HG03442 (cell line): ENCODE measurements at regions not wholly inside any gene's neighbourhood (a gene's known extent, or its start where the extent isn't known, plus 50 kb on each side); places are given as distances from the start of the nearest gene placed in this dataset.
"Not testable (repeated sequence)": the region's sequence is repeated elsewhere in the genome, so short reads cannot be mapped to it uniquely, and the experiment has no call there.

Experiments
- ATAC-seq: cut with Tn5 transposase; IDR thresholded peaks from one replicate; pipeline ENCODE4 v1.9.1; 2021; ENCODE audit warnings: mild to moderate bottlenecking, moderate library complexity; ENCODE audit not compliant: unreplicated experiment

DNA sequence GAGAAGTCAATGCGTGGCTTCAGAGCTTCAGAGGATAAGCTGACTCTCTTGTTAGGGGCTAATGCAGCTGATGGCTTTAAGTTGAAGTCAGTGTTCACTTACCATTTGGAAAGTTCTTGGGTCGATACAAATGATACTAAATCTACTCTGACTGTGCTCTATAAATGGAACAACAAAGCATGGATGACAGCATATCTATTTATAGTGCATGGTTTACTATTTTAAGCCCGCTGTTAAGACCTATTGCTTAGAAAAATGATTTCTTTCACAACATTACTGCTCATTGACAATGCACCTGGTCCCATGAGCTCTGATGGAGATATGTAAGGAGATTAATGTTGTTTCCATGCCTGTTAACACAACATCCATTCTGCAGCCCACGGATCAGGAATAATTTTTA is 435.7 kb downstream of the MAT2B start:
- ATAC-seq = peak; percentile 34

DNA sequence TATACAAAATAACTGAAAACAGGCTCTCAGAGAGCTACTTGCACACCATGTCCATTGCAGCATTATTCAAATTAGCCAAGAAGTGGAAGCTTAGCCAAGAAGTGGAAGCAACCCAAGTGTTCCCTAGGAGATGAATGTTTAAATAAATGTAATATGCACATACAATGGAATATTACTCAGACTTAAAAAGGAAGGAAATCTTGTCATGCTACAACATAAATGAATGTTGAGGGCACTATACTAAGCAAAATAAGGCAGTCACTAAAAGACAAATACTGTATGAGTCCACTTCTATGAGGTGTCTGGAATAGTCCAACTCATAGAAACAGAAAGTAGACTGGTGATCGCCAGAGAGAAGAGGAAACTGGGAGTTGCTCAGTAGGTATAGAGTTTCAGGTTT is 438.1 kb downstream of the MAT2B start:
- peak; percentile 38 for ATAC-seq

DNA sequence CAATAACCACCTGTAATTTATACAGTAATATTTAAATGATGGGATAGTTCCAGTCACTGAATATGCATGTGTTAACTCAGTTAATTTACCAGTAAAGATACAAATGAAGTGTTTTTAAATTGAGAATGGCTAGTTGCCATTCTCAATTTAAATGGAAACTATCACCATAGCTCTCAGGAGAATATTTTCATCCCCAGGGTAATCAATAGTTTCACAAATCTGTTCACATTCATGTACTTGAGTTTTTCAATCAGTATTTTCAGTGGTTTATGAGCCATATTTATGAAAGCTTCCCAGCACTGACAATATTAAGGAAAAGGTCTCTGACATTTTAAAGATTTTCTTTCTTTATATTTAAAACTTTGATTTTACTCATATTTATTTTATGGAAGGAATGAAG is 439.3 kb downstream of the MAT2B start:
- ATAC-seq = no peak

DNA sequence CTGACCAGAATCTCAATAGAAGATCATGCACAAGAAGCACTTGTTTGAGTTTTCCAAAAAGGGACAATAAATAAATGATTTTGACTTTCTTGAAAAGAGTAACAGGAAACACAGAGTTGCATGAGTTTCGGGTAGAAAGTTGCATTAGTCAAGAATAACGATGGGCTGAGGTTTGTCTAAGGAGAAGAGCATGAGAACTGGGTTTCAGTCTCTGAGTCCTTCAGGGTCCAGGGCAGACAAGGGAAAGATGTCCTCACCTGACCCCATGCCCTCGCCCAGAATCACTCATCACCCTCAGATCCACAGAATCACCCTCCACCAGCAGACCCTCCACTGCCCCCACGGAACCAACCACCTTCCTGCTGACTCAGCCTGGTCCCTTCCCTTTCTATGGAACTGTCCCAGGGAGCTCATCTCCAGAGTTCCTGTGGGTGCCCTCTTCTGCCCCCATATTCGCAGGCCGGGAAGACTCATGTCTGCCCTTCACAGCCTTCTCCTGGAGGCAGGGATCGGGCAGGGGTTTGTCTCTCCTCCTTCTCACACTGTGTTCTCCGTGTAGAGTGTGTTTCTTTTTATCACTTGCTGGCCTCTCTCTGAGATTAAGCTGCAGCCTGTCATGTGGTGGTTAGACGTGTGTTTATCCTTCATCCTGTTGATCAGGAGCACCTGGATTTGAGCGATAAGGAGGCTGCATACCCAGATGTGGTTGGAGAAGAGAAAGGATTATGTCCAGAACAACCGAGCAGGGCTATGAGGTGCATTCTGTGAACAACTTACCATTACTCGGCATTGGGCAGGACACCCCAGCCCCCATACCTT is 442.6 kb downstream of the MAT2B start:
- no peak for ATAC-seq

DNA sequence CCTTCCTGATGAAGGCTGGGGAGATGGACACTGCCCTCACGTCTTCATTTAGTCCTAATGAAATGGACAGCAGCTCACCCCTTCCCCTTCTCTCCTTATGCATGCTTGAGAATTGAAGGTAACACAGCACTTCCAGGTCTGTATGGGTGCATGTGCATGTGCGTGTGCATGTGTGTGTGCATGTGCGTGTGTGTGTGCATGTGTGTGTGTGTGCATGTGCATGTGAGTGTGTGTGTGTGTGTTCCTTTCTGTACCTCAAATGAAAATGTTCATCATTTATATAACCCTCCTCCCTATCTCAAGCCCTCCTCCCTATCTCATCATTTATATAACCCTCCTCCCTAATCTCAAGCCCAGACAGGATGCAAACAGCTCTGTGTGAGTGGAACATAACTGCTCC is 444.8 kb downstream of the MAT2B start:
- no peak for ATAC-seq

DNA sequence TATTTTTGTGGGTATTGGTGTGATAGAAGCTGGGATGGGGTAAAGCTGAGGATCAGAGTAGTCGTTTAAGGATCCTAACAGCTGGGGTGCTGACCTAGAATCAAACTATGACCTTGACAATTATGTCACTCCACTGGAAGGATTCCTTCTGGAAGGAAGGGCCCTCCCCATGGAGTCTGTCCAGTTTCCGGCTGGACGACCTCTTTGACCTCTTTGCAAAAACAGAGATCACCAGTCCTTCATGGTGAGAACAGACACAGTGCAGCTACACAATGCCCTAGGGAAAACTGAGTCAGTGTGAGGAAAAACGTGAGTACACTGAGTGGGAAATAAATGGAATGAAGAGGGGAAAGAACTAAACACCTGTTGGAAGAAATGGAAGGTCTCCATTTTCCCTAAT is 445.6 kb downstream of the MAT2B start:
- no peak for ATAC-seq

DNA sequence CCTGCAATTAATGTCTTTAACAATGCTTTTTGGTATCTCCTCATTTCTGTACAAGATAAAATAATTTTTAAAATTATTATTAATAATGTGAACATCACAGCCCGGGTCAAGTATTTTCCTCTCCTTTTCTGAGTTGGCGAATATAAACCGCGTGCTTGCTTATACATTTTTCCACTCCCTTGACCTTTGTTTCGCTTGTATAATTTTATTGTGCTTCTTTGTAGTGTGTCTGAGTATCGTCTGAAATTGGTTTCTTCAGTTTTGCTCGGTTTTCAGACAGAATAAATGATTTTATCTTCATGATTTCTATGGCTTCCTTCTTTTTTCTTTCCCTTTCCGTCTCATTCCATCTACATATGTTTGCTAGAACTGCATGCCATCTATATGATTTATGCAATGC is 448.5 kb downstream of the MAT2B start:
- no peak for ATAC-seq

DNA sequence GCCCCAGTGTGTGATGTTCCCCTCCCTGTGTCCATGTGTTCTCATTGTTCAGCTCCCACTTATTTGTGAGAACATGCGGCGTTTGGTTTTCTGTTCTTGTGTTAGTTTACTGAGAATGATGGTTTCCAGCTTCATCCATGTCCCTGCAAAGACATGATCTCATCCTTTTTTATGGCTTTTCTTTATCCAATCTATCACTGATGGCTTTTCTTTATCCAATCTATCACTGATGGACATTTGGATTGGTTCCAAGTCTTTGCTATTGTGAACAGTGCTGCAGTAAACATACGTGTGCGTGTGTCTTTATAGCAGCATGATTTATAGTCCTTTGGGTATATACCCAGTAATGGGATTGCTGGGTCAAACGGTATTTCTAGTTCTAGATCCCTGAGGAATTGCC is 455.8 kb downstream of the MAT2B start:
- ATAC-seq = not testable (repeated sequence)

DNA sequence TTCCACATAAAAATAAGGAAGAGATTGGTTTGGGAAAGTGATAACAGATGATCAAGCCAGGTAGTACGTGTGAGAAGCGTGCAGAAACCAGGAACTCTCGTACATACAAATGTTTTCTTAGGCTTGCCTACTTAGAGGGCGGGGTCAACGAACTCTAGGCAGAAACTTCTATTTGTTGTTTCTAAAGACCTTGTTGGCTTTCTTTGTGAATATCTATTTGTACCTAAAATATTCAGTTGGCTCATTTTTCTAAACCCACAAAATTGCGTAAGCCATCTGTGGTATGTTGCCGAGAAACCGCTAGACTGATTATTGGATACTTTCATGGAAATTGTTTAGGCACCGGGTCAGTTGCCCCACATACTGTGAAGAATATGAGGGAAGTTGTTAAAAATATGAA is 458.5 kb downstream of the MAT2B start:
- no peak for ATAC-seq

DNA sequence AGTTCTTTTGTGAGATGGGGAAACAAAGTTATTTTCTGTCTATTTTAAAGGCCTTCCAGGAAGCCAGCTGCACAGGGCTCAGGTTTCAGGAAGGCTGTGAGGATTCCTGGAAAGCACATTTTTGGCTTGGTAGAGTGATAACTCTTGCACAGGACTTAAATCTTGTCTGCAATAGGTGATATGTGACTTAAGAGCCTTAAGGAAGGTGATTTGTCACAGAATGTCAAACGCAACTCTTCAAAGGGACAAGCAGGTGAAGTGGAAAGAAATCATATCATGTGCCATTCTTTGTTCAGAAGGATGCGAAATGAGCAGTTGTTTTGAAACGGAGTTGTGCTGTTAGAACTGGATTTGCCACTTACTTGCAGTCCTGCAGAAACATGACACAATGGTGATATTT is 459.3 kb downstream of the MAT2B start:
- ATAC-seq = no peak

DNA sequence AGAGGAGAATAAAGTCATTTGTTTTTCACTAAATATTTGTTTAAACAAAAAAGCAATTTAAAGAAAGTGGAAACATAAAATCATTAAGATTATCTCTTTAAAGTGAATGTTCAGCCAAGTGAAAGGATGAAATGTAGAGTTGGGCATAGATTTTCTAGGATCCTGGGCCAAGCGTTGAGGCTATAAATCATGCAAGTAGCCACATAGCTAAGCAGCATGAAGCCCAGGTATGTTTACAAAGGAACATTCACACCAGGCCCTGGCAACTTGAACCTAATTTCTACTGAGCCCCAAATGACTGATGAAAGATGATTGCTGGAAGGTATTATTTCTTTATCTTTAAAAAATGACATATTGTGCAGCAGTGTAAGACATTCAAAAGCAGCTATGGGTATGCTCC is 461.8 kb downstream of the MAT2B start:
- no peak for ATAC-seq

DNA sequence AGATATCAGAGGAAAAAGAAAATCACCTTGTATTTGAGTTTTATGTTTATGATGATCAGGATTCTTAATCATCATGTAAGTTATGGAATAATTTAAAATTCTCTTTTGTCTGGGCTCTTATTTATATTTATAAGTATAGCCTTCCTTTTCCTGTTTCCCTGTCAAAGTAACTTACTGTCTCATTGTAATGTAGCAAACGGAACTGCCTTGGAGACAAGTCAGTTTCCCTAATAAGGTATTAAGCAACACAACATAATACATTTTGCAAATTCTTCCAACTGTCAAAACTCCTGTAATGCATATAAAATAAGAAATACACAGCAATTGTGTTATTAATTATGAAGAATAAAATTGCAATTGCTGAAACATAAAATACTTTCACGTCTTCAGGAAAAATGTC is 463.2 kb downstream of the MAT2B start:
- ATAC-seq = no peak

DNA sequence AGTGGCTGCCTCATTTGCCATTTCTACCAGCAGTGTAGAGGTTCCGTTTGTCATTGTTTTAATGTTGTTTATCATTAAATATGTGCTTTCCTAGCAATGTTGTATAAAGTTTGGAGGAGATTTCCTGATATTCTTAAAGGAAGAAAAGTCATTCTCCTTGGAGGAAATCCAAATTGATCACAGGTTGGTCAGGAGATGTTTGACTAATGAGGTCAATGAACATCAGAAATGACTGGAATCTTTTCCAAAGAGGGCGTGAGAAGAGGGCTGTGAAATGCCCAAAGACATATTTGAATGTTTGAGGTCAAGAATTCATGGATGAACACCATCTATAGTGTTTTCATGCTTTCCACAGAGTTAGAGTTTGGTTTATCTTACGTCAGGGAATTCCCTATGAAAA is 471.3 kb downstream of the MAT2B start:
- ATAC-seq = no peak

DNA sequence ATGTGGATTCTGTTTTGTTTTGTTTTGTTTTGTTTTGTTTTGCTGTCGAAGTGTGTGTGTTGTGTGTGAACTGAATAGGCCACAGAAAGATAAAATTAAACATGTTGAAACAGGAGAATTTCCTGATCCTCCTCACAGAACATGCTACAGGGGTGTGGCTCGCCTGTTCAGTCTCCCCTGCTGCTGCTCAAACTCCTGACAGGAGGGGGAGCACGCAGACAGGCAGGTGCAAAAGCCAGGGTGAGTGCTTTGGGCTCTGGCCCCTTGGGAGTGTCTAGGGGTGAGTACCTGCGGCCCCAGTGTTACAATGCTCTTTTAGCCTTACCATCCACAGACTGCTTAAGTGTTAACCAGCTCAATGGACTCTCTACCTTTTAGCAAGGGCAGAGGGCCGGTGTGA is 473.5 kb downstream of the MAT2B start:
- peak; percentile 82 for ATAC-seq

DNA sequence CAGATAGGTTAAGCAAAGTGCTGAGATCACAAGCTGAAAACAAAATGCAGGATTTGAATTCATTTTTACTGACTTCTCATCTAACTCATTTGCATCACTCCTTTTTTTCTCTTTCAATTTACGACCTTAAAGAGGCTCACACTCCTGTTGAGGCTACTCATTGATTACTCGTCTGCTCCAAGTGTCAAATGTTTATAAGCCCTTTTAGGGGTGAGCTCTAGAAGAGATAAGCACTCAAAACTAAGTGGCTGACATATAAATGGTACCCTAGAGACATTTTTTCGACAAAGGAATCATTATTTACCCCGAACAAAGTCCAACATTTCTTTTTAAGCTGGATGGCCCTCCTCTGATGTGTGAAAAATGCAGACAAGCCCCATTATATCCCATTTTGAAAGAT is 483.1 kb downstream of the MAT2B start:
- ATAC-seq = no peak

DNA sequence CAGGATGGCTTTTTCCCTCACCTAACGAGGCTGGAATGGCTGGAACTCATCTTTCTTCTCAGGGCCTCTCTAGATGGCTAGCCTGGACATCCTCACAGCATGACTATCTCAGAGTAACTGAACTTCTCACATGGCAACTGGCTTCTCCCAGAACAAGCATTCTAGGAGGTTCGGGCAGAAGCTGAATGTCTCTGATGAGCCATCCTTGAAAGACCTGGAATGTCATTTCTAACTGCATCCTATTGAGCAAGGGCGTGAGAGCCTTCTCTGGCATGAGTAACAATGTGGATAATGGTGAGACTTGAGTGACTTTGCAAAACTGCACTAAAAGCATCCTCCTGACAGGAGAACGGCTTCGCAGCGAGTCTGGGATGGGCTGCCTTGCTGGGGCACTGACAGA is 487.7 kb downstream of the MAT2B start:
- no peak for ATAC-seq

DNA sequence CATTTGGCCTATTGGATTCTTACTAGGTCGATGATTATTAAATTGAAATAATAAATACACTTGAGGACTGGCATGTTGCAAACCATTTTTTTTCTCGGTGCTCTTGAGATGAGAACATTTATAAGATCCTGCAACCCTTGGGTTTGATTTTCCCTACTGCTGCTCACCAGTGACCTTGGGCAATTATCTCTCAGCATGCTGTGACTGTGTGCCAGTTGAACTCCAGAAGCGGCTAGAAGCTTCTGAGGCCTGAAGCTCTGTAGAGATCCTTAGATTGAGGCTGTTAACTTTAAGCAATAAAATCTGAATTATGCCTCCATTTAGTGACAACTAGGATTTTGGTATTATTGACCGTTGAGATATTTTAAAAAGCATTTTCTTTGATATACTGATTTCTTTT is 489.8 kb downstream of the MAT2B start:
- no peak for ATAC-seq

DNA sequence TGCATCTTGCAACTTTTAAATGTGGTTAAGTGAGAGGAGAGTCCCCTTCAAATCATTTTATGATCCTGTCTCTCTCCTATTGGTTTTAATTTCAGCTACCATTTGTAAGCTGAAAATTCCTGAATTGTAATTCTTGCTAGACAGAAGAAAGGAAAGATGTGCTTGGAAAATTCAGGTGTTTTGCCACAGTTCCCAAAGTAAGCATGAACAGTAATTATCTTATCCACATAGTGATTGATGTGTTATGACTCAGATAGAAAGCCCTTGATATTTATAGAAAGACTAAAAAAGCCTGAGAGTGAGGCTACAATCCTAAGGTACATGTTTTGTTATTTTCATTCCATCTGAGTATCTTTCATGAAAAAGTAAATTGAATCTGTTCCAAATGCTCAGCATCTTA is 492.5 kb downstream of the MAT2B start:
- no peak for ATAC-seq

DNA sequence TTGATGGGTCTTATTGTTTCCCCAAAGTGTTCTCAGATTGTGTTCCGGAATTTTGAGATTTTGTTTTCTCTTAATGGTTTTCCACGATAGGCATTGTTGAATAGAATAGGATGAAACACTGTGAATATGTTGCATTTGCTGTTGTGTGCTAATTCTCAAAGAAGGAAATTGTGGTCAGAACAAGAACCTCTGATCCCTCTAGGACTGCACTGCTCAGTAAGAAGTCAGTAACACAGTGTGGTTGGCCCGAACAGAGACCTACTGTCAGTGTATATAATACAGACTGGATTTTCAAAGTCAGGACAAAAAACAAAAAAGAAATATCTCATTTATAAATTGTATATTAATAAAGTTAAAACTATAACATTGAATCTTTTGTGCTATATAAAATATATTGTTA is 494.8 kb downstream of the MAT2B start:
- no peak for ATAC-seq

DNA sequence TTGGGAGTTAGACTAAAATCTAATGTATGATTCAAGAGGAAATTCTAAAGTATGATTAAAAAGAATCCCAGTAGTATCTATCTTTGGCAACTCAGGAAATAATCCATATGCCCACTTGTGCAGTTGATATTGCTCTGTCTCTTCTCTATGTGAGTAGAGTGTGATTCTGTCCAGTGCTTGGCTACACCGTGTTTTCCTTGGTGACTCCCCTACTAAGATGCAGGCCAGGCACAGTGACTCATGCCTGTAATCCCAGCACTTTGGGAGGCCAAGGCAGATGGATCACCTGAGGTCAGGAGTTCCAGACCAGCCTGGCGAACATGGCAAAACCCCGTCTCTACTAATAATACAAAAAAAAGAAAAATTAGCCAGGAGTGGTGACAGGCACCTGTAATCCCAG is 495.4 kb downstream of the MAT2B start:
- no peak for ATAC-seq

DNA sequence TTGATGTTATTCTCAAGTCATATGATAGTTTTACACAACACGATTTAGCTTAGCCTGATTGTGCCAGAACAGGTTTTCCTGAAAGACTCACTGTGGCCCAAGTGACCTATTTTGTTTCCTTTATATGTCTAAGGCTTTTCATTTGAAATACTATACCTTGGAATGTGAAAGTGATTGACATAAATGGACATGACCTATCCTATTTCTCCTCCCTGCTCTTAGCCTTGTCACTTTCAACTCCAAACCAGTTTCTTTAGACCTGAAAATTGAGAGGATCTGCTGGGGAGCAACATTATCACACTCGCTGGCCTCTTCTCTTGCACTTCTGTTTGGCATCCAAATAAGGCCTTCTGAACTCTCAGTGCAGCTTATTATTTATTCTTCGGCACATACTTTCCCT is 496.8 kb downstream of the MAT2B start:
- no peak for ATAC-seq

DNA sequence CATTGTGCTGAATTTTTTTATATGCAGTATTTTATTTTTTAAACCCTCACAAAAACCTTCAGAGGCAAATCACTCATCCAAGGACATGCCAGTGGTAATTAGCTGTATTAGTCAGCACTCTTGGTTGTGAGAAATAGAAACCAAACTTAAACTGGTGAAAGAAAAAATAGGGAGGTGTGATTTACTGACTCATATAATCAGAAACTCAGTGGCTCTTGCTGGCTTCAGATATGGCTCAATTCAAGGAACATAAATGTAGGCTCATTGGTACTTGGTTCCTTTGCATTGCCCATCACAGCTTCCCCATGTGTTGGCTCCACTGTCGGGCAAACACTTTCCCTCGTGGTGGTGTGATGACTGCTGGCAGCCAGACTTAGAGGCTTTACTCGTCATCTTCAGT is 497.2 kb downstream of the MAT2B start:
- peak; percentile 71 for ATAC-seq

DNA sequence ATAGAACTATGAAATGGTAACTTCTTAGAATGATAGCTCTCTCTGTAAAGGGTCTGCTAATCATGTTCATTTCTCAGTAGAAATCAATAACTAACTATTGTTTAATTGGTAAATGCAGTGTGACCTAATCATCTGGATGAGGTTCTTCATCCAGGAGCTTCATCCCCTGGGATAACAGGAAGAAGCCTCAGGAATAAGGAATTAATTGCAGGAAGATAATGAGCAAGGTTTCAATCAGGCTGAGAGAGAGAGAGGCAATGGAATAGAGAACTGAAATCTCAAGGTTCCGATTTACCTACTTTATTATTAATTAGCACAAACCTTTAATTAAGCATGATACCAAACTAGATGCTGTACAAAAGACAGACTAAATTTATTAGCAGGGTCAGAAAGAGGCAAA is 499.7 kb downstream of the MAT2B start:
- ATAC-seq = no peak
